Fibroblast of lung (primary cell): ENCODE measurements at regions not wholly inside any gene's neighbourhood (a gene's known extent, or its start where the extent isn't known, plus 50 kb on each side); places are given as distances from the start of the nearest gene placed in this dataset.

Source experiments
- DNase-seq, 2 donors: peaks; one replicate each; pipeline versions ENCODE4 v3.0.0 to v3.0.0-alpha.2; 2010; ENCODE audit warnings: low read depth in 2 of 2
- H2AFZ ChIP-seq: 2 replicates; pipeline ENCODE4 v1.5.1; 2012; ENCODE audit warnings: low read length, control low read depth, inconsistent platforms
- H3K27ac ChIP-seq: 2 replicates; pipeline ENCODE4 v1.5.1; 2011; ENCODE audit warnings: low read length, control low read depth; ENCODE audit not compliant: insufficient read depth
- H3K27me3 ChIP-seq: 2 replicates; pipeline ENCODE4 v1.5.1; 2011; ENCODE audit warnings: mild to moderate bottlenecking, low read length; ENCODE audit not compliant: control insufficient read depth, insufficient read depth
- H3K36me3 ChIP-seq: 2 replicates; pipeline ENCODE4 v1.5.1; 2011; ENCODE audit warnings: low read length; ENCODE audit not compliant: control insufficient read depth, insufficient read depth
- H3K4me1 ChIP-seq: 2 replicates; pipeline ENCODE4 v1.5.1; 2011; ENCODE audit warnings: low read length; ENCODE audit not compliant: control insufficient read depth, insufficient read depth; ENCODE audit errors: extremely low read depth
- H3K4me2 ChIP-seq: 2 replicates; pipeline ENCODE4 v1.5.1; 2011; ENCODE audit warnings: low read length, control low read depth; ENCODE audit not compliant: insufficient read depth; ENCODE audit errors: extremely low read depth
- H3K4me3 ChIP-seq, 4 experiments: fragments of 200-600 bp in 1 of 4; sonication (generic) in 1 of 4; replicated peaks in 1 of 4; 2 replicates each; pipeline ENCODE4 v1.5.1; 2011 to 2016; ENCODE audit warnings: low read length in 4 of 4, low read depth in 3 of 4, mild to moderate bottlenecking in 3 of 4, control low read depth in 2 of 4, inconsistent platforms in 1 of 4, mixed read lengths in 1 of 4; ENCODE audit not compliant: insufficient read depth in 1 of 4; ENCODE audit errors: control extremely low read depth in 1 of 4
- H3K79me2 ChIP-seq: 2 replicates; pipeline ENCODE4 v1.5.1; 2012; ENCODE audit warnings: mild to moderate bottlenecking, low read length, inconsistent platforms; ENCODE audit not compliant: control insufficient read depth, insufficient read depth
- H3K9ac ChIP-seq: 2 replicates; pipeline ENCODE4 v1.5.1; 2011; ENCODE audit warnings: mild to moderate bottlenecking, low read length, control low read depth; ENCODE audit not compliant: insufficient read depth
- H3K9me3 ChIP-seq: 2 replicates; pipeline ENCODE4 v1.5.1; 2012; ENCODE audit warnings: low read depth, low read length; ENCODE audit not compliant: control insufficient read depth, insufficient read depth
- H4K20me1 ChIP-seq: 2 replicates; pipeline ENCODE4 v1.5.1; 2011; ENCODE audit warnings: low read length; ENCODE audit not compliant: control insufficient read depth, insufficient read depth; ENCODE audit errors: extremely low read depth
- CTCF ChIP-seq, 2 donors: IDR thresholded peaks in 1 of 2; conservative IDR thresholded peaks in 1 of 2; 1 replicate in 1 of 2; 2 replicates in 1 of 2; pipeline ENCODE4 v1.5.1; 2011 to 2012; ENCODE audit warnings: low read length in 2 of 2, control low read depth in 1 of 2, inconsistent platforms in 1 of 2, low read depth in 1 of 2, mild to moderate bottlenecking in 1 of 2
- EZH2 ChIP-seq: IDR thresholded peaks from 2 replicates; pipeline ENCODE4 v1.5.1; 2012; ENCODE audit warnings: low read length, control low read depth, mild to moderate bottlenecking; ENCODE audit errors: missing control alignments

GRCh38 chr2:65920659-65921058 is 488.3 kb upstream of the SPRED2 start:
- no peaks in the 10 kb centered on the region for H3K36me3 ChIP-seq
- no peak for DNase-seq
- no peak overlapping the region for H3K9ac ChIP-seq
- no peak for TF ChIP-seq EZH2
- no peak for TF ChIP-seq CTCF (conservative IDR thresholded peaks at IDR 0.05 in 1 of 2, IDR thresholded peaks at IDR 0.05 in 1 of 2; ENCODE audit: low read depth in 1 of 2, low read length in 2 of 2)
- H3K4me2 ChIP-seq, result no peak overlapping the region
- no peaks in the 10 kb centered on the region for H3K27me3 ChIP-seq
- no peaks in the 10 kb centered on the region for H3K79me2 ChIP-seq
- no peak overlapping the region for H3K4me3 ChIP-seq
- no peak overlapping the region for H3K27ac ChIP-seq
- H2AFZ ChIP-seq, result no peak overlapping the region
- H3K4me1 ChIP-seq, result no peaks in the 10 kb centered on the region
- no peaks in the 10 kb centered on the region for H4K20me1 ChIP-seq
- H3K9me3 ChIP-seq, result no peaks in the 10 kb centered on the region

- TF ChIP-seq EZH2, result no peak
- no peak for TF ChIP-seq CTCF (conservative IDR thresholded peaks at IDR 0.05 in 1 of 2, IDR thresholded peaks at IDR 0.05 in 1 of 2; ENCODE audit: low read depth in 1 of 2, low read length in 2 of 2)
- no peaks in the 10 kb centered on the region for H3K27me3 ChIP-seq
- no peak overlapping the region for H3K9ac ChIP-seq
- no peak overlapping the region for H3K4me3 ChIP-seq
- no peak overlapping the region for H3K4me2 ChIP-seq
- no peaks in the 10 kb centered on the region for H4K20me1 ChIP-seq
- no peaks in the 10 kb centered on the region for H3K9me3 ChIP-seq
- no peaks in the 10 kb centered on the region for H3K36me3 ChIP-seq
- H3K79me2 ChIP-seq, result no peaks in the 10 kb centered on the region
- DNase-seq, result no peak
- no peak overlapping the region for H2AFZ ChIP-seq
- no peaks in the 10 kb centered on the region for H3K4me1 ChIP-seq
- H3K27ac ChIP-seq, result no peak overlapping the region
These were observed 487.3 kb upstream of the SPRED2 start for GRCh38 chr2:65919550-65920188.

- H3K79me2 ChIP-seq, result no peaks in the 10 kb centered on the region
- no peaks in the 10 kb centered on the region for H4K20me1 ChIP-seq
- no peak overlapping the region for H3K9ac ChIP-seq
- no peak overlapping the region for H3K4me3 ChIP-seq
- no peaks in the 10 kb centered on the region for H3K27me3 ChIP-seq
- no peaks in the 10 kb centered on the region for H3K36me3 ChIP-seq
- no peaks in the 10 kb centered on the region for H3K9me3 ChIP-seq
- H3K4me2 ChIP-seq, result no peak overlapping the region
- no peaks in the 10 kb centered on the region for H3K4me1 ChIP-seq
- H3K27ac ChIP-seq, result no peak overlapping the region
- H2AFZ ChIP-seq, result no peak overlapping the region
- no peak for TF ChIP-seq EZH2
- no peak for TF ChIP-seq CTCF (conservative IDR thresholded peaks at IDR 0.05 in 1 of 2, IDR thresholded peaks at IDR 0.05 in 1 of 2; ENCODE audit: low read depth in 1 of 2, low read length in 2 of 2)
- no peak for DNase-seq
These were observed 486.4 kb upstream of the SPRED2 start for GRCh38 chr2:65918760-65919187.
